ENCODE measurements at regions not wholly inside any gene's neighbourhood (a gene's known extent, or its start where the extent isn't known, plus 50 kb on each side); places are given as distances from the start of the nearest gene placed in this dataset.

- TF ChIP-seq ZNF76 (CRISPR knock-in tag; IDR thresholded peaks at IDR 0.05; ENCODE audit: borderline replicate concordance): no peak
- TF ChIP-seq HDAC2 (IDR thresholded peaks at IDR 0.05): no peak
- no peak for TF ChIP-seq PRDM10 (IDR thresholded peaks at IDR 0.05; ENCODE audit: partially characterized antibody)
- TF ChIP-seq, protein P1, sequence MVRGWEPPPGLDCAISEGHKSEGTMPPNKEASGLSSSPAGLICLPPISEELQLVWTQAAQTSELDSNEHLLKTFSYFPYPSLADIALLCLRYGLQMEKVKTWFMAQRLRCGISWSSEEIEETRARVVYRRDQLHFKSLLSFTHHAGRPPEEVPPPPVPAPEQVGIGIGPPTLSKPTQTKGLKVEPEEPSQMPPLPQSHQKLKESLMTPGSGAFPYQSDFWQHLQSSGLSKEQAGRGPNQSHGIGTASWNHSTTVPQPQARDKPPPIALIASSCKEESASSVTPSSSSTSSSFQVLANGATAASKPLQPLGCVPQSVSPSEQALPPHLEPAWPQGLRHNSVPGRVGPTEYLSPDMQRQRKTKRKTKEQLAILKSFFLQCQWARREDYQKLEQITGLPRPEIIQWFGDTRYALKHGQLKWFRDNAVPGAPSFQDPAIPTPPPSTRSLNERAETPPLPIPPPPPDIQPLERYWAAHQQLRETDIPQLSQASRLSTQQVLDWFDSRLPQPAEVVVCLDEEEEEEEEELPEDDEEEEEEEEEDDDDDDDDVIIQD (CRISPR knock-in tag; IDR thresholded peaks at IDR 0.05): no peak
Observed at GRCh38 chr14:104464907-104465306, 114.7 kb upstream of the C14orf180 start (continued).

Measured in K562 (cell line).